Osteoblast (primary cell): ENCODE measurements at regions not wholly inside any gene's neighbourhood (a gene's known extent, or its start where the extent isn't known, plus 50 kb on each side); places are given as distances from the start of the nearest gene placed in this dataset.

Experiments used
- DNase-seq: peaks from one replicate; pipeline ENCODE4 v3.0.0; 2011; ENCODE audit warnings: low spot score, mixed read lengths; ENCODE audit not compliant: insufficient read length; ENCODE audit errors: missing footprints
- H2AFZ ChIP-seq: 2 replicates; pipeline ENCODE4 v1.6.0; 2011; ENCODE audit warnings: mild to moderate bottlenecking, low read length
- H3K27ac ChIP-seq: 2 replicates; pipeline ENCODE4 v1.5.1; 2011; ENCODE audit warnings: mild to moderate bottlenecking, low read depth, low read length, moderate library complexity
- H3K27me3 ChIP-seq: 2 replicates; pipeline ENCODE4 v1.6.0; 2012; ENCODE audit warnings: mild to moderate bottlenecking, control low read depth, inconsistent platforms, low read length, moderate library complexity; ENCODE audit not compliant: insufficient read depth
- H3K36me3 ChIP-seq: 2 replicates; pipeline ENCODE4 v1.5.1; 2011; ENCODE audit warnings: mild to moderate bottlenecking, low read length, control low read depth, moderate library complexity; ENCODE audit not compliant: insufficient read depth
- H3K4me1 ChIP-seq: 2 replicates; pipeline ENCODE4 v1.5.1; 2011; ENCODE audit warnings: mild to moderate bottlenecking, low read length, control low read depth, moderate library complexity; ENCODE audit not compliant: insufficient read depth
- H3K4me2 ChIP-seq: 2 replicates; pipeline ENCODE4 v1.6.0; 2011; ENCODE audit warnings: mild to moderate bottlenecking, low read length; ENCODE audit not compliant: insufficient read depth
- H3K4me3 ChIP-seq: fragments of 200-600 bp; sonication (generic); 3 replicates; pipeline ENCODE4 v1.5.1; 2012; ENCODE audit warnings: mild to moderate bottlenecking, low read length, inconsistent platforms; ENCODE audit not compliant: insufficient read depth
- H3K79me2 ChIP-seq: 2 replicates; pipeline ENCODE4 v1.6.0; 2012; ENCODE audit warnings: mild to moderate bottlenecking, low read length, control low read depth, inconsistent platforms; ENCODE audit not compliant: insufficient read depth
- H3K9me3 ChIP-seq: 2 replicates; pipeline ENCODE4 v1.5.1; 2011; ENCODE audit warnings: low read depth, low read length, control low read depth
- H4K20me1 ChIP-seq: 2 replicates; pipeline ENCODE4 v1.6.0; 2012; ENCODE audit warnings: mild to moderate bottlenecking, low read length, control low read depth; ENCODE audit not compliant: insufficient read depth
- TF ChIP-seq, protein P1 (sequence below): IDR thresholded peaks from 2 replicates; pipeline ENCODE4 v1.5.1; 2011; ENCODE audit warnings: mild to moderate bottlenecking, low read depth, low read length, moderate library complexity; ENCODE audit errors: extremely low read depth

DNA sequence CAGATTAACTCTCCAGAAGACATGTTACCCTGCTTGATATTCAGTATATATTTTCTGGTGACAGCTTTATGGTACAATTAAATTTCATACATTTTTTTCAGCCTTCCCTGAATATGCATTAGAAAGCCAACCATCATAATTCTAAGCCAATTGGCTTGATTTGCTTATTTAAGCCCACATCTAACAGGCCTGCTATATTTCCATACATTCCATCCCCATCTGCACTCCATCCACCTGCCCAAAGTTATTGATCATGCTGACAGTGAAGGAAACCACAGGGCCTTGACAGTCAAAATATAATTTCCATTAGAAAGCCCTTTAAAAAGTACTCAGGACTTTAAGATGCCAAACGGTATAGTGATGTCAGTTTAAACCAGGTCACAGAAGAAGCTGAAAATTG, 164.3 kb downstream of the GXYLT1 start:
- H3K79me2 ChIP-seq: no peaks in the 10 kb centered on the region
- H4K20me1 ChIP-seq: no peaks in the 10 kb centered on the region
- no peaks in the 10 kb centered on the region for H3K9me3 ChIP-seq
- no peaks in the 10 kb centered on the region for H3K36me3 ChIP-seq
- H3K4me1 ChIP-seq: no peaks in the 10 kb centered on the region
- TF ChIP-seq, protein P1, sequence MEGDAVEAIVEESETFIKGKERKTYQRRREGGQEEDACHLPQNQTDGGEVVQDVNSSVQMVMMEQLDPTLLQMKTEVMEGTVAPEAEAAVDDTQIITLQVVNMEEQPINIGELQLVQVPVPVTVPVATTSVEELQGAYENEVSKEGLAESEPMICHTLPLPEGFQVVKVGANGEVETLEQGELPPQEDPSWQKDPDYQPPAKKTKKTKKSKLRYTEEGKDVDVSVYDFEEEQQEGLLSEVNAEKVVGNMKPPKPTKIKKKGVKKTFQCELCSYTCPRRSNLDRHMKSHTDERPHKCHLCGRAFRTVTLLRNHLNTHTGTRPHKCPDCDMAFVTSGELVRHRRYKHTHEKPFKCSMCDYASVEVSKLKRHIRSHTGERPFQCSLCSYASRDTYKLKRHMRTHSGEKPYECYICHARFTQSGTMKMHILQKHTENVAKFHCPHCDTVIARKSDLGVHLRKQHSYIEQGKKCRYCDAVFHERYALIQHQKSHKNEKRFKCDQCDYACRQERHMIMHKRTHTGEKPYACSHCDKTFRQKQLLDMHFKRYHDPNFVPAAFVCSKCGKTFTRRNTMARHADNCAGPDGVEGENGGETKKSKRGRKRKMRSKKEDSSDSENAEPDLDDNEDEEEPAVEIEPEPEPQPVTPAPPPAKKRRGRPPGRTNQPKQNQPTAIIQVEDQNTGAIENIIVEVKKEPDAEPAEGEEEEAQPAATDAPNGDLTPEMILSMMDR: no peak
- H3K27ac ChIP-seq: no peak overlapping the region
- no peaks in the 10 kb centered on the region for H3K27me3 ChIP-seq
- H3K4me3 ChIP-seq: no peak overlapping the region
- no peak for DNase-seq
- H3K4me2 ChIP-seq: no peak overlapping the region
- no peak overlapping the region for H2AFZ ChIP-seq

DNA sequence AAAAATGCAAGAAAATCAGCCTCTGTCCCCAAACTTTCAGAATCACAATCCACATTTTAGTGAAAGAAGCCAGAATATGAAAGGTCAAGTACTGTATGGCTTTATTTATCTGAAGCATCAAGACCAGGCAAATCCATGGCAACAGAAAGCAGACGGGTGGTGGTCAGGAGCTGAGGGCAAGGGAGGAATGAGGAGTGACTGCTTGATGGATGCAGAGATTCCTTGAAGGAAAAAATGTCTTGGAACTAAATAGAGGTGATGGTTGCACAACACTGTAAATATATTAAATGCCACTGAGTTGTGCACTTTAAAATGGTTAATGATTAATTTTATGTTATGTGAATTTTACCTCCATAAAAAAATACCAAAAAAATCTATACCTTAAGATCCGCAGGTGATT, 165.1 kb downstream of the GXYLT1 start:
- Histone ChIP-seq H3K4me2 (no peak overlapping the region), H3K27ac (no peak overlapping the region), H3K4me3 (no peak overlapping the region), H3K27me3 (no peaks in the 10 kb centered on the region), H3K36me3 (no peaks in the 10 kb centered on the region), H3K9me3 (no peaks in the 10 kb centered on the region), H3K4me1 (no peaks in the 10 kb centered on the region), H3K79me2 (no peaks in the 10 kb centered on the region), H4K20me1 (no peaks in the 10 kb centered on the region), H2AFZ (no peak overlapping the region)
- no peak for DNase-seq
- TF ChIP-seq, protein P1: no peak

DNA sequence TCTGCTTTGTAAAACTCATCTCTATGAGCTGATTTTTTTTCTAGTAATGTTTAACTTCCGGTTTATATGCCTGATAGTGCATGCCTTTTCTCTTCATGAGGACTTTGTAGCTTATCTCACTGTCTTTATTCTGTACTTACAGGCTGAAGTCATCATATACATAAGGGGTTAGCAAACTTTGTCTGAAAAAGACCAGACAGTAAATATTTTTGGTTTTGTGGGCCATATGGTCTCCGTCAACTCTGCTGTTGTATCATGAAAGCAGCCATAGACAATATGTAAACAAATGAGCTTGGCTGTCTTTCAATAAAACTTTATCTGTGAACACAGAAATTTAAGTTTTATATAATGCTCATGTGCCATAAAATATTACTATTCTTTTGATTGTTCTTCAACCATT, 172.1 kb downstream of the GXYLT1 start:
- Histone ChIP-seq H4K20me1 (no peaks in the 10 kb centered on the region), H3K79me2 (no peaks in the 10 kb centered on the region), H3K9me3 (no peaks in the 10 kb centered on the region), H3K27ac (no peak overlapping the region), H3K27me3 (no peaks in the 10 kb centered on the region), H2AFZ (no peak overlapping the region), H3K36me3 (no peaks in the 10 kb centered on the region), H3K4me3 (no peak overlapping the region), H3K4me1 (no peaks in the 10 kb centered on the region), H3K4me2 (no peak overlapping the region)
- no peak for DNase-seq
- TF ChIP-seq, protein P1: no peak

DNA sequence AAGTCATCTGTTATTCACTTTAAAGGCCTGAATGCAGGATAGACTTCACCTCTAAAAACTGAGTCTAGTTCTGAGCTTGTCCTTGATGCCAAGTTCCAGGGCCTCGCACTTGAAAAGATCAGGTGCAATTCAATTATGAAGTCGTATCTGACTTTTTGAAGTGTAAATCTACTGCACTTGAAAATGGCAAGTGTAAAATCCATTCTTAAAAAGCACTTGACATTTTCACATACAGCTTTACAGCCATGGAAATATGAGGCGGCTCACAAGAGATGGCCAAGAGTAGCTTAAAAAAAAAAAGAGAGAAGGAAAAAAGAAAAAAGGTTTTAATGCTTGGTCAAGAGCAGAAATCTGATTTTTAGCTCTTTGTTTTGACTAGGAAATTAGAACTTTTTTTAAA, 172.5 kb downstream of the GXYLT1 start:
- Histone ChIP-seq H3K27me3 (no peaks in the 10 kb centered on the region), H3K4me3 (no peak overlapping the region), H3K36me3 (no peaks in the 10 kb centered on the region), H3K4me1 (no peaks in the 10 kb centered on the region), H2AFZ (no peak overlapping the region), H3K79me2 (no peaks in the 10 kb centered on the region), H3K27ac (no peak overlapping the region), H3K4me2 (no peak overlapping the region), H3K9me3 (no peaks in the 10 kb centered on the region), H4K20me1 (no peaks in the 10 kb centered on the region)
- TF ChIP-seq, protein P1: no peak
- no peak for DNase-seq
